Gastrocnemius medialis (tissue), 4 donors: ENCODE measurements at regions not wholly inside any gene's neighbourhood (a gene's known extent, or its start where the extent isn't known, plus 50 kb on each side); places are given as distances from the start of the nearest gene placed in this dataset.

Experiments
- ATAC-seq, 2 donors: fragments of 150-250 bp; one replicate each; pipeline ENCODE4 v1.9.1; 2016
- DNase-seq, 2 donors: peaks; one replicate each; pipeline ENCODE4 v3.0.0-alpha.2; 2019
- H3K27ac ChIP-seq, 4 donors: fragments of 200-600 bp; sonication (generic); 1 replicate in 1 of 4; 2 replicates in 3 of 4; pipeline ENCODE4 v1.5.1; 2016 to 2018; ENCODE audit warnings: mild to moderate bottlenecking in 2 of 4, moderate library complexity in 1 of 4
- H3K27me3 ChIP-seq, 3 donors: fragments of 200-600 bp; sonication (generic) in 2 of 3; 1 replicate in 1 of 3; 2 replicates in 2 of 3; pipeline versions ENCODE4 v1.5.1 to v1.6.0; 2016 to 2019; ENCODE audit warnings: mild to moderate bottlenecking in 1 of 3, moderate library complexity in 1 of 3
- H3K36me3 ChIP-seq, 2 donors: fragments of 200-600 bp; sonication (generic) in 1 of 2; one replicate each; pipeline ENCODE4 v1.5.1; 2017 to 2018
- H3K4me1 ChIP-seq, 2 donors: fragments of 200-600 bp; sonication (generic) in 1 of 2; one replicate each; pipeline ENCODE4 v1.5.1; 2016 to 2017; ENCODE audit warnings: mild to moderate bottlenecking in 2 of 2
- H3K4me3 ChIP-seq, 4 donors: fragments of 200-600 bp; sonication (generic) in 3 of 4; 1 replicate in 1 of 4; 2 replicates in 3 of 4; pipeline ENCODE4 v1.5.1; 2016 to 2019; ENCODE audit warnings: mild to moderate bottlenecking in 2 of 4
- H3K9me3 ChIP-seq, 3 donors: fragments of 200-600 bp; sonication (generic) in 2 of 3; 1 replicate in 1 of 3; 2 replicates in 2 of 3; pipeline ENCODE4 v1.5.1; 2016 to 2019
- CTCF ChIP-seq, 5 experiments: fragments of 450-650 bp in 3 of 5; fragments of 200-600 bp in 2 of 5; sonication (generic) in 2 of 5; IDR thresholded peaks in 4 of 5; conservative IDR thresholded peaks in 1 of 5; 1 replicate in 4 of 5; 2 replicates in 1 of 5; pipeline ENCODE4 v1.5.1; 2016 to 2019; ENCODE audit warnings: antibody characterized with exemption in 5 of 5, mild to moderate bottlenecking in 3 of 5, moderate library complexity in 3 of 5
- POLR2A ChIP-seq, 2 donors: fragments of 450-650 bp; IDR thresholded peaks; one replicate each; pipeline ENCODE4 v1.6.1; 2017; ENCODE audit warnings: antibody characterized with exemption in 2 of 2, mild to moderate bottlenecking in 2 of 2, moderate library complexity in 2 of 2
- in situ Hi-C, 4 donors: fragments of 200-750 bp; cut with MboI; loops; one replicate each; pipeline versions ENCODE4 v1.15.0 to v1.8.0; 2017; ENCODE audit warnings: low sequenced_read_pairs in 4 of 4
- intact Hi-C: fragments of 100-400 bp; cut with DNase I; formaldehyde crosslinking; loops from one replicate; pipeline ENCODE4 v1.15.1; 2023; ENCODE audit warnings: low total_unique reads

GRCh38 chr1:235006132-235006721, 122.4 kb downstream of the TOMM20 start:
- Histone ChIP-seq H3K4me3 (no peak overlapping the region), H3K36me3 (no peaks in the 10 kb centered on the region), H3K27me3 (no peaks in the 10 kb centered on the region), H3K27ac (no peak overlapping the region), H3K4me1 (no peaks in the 10 kb centered on the region), H3K9me3 (no peaks in the 10 kb centered on the region)
- TF ChIP-seq CTCF (IDR thresholded peaks at IDR 0.05 in 4 of 5, conservative IDR thresholded peaks at IDR 0.05 in 1 of 5): no peak
- no peak for TF ChIP-seq POLR2A (IDR thresholded peaks at IDR 0.05)
- intact Hi-C loops: no loop called here
- DNase-seq (no peak), ATAC-seq (no peak)
- in situ Hi-C loops: loop anchor here in 1 of 4 donors (10.0 kb wide), 1 partner anchor 49 kb away; no protein-coding TSS in a partner anchor

- Histone ChIP-seq H3K4me1 (no peaks in the 10 kb centered on the region), H3K27me3 (no peaks in the 10 kb centered on the region), H3K9me3 (no peaks in the 10 kb centered on the region), H3K4me3 (no peak overlapping the region), H3K27ac (no peak overlapping the region), H3K36me3 (no peaks in the 10 kb centered on the region)
- in situ Hi-C loops: loop anchor here in 1 of 4 donors (10.0 kb wide), 1 partner anchor 50 kb away; no protein-coding TSS in a partner anchor
- ATAC-seq: no peak
- DNase-seq: no peak
- TF ChIP-seq CTCF (IDR thresholded peaks at IDR 0.05 in 4 of 5, conservative IDR thresholded peaks at IDR 0.05 in 1 of 5): no peak
- TF ChIP-seq POLR2A (IDR thresholded peaks at IDR 0.05): no peak
- intact Hi-C loops: no loop called here
These were observed 123.7 kb downstream of the TOMM20 start for GRCh38 chr1:235004840-235005391.

- ATAC-seq: no peak
- Histone ChIP-seq H3K9me3 (no peaks in the 10 kb centered on the region), H3K4me3 (no peak overlapping the region), H3K27ac (no peak overlapping the region), H3K4me1 (no peaks in the 10 kb centered on the region), H3K27me3 (no peaks in the 10 kb centered on the region), H3K36me3 (no peaks in the 10 kb centered on the region)
- DNase-seq: no peak
- intact Hi-C loops: no loop called here
- TF ChIP-seq CTCF (IDR thresholded peaks at IDR 0.05 in 4 of 5, conservative IDR thresholded peaks at IDR 0.05 in 1 of 5) (no peak), POLR2A (IDR thresholded peaks at IDR 0.05) (no peak)
- in situ Hi-C loops: loop anchor here in 1 of 4 donors (10.0 kb wide), 1 partner anchor 51 kb away; no protein-coding TSS in a partner anchor
These were observed 124.4 kb downstream of the TOMM20 start for GRCh38 chr1:235004276-235004675.

GRCh38 chr1:235002706-235003300, 125.8 kb downstream of the TOMM20 start:
- no peak for TF ChIP-seq CTCF (IDR thresholded peaks at IDR 0.05 in 4 of 5, conservative IDR thresholded peaks at IDR 0.05 in 1 of 5)
- no peak for TF ChIP-seq POLR2A (IDR thresholded peaks at IDR 0.05)
- ATAC-seq: no peak
- Histone ChIP-seq H3K36me3 (no peaks in the 10 kb centered on the region), H3K27me3 (no peaks in the 10 kb centered on the region), H3K4me1 (peaks cover 13 to 14% of the 10 kb centered on the region in 2 donors), H3K9me3 (no peaks in the 10 kb centered on the region), H3K4me3 (no peak overlapping the region), H3K27ac (no peak overlapping the region)
- intact Hi-C loops: no loop called here
- in situ Hi-C loops: loop anchor here in 1 of 4 donors (10.0 kb wide), 1 partner anchor 52 kb away; no protein-coding TSS in a partner anchor
- no peak for DNase-seq
